ENCODE measurements at regions not wholly inside any gene's neighbourhood (a gene's known extent, or its start where the extent isn't known, plus 50 kb on each side); places are given as distances from the start of the nearest gene placed in this dataset.

DNA sequence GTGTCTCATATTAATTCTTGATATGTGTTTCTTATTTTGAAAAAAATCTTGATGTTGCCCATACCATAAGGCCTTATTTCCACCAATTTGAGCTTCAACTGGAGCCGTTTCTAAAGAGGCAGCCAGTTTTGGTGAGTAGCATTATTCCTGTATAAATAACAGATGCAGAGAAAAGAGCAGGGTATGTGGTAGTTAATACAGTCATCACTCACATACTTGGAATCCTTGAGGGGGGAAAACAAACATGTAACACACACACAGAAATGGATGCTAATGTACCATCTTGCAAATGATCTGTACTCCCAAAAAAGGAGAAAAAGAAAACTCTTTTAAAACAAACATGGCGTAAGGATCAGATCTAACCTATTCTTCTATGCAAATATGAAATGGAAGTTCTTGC lies 389.7 kb downstream of the GPM6A start:
- TF ChIP-seq GATA2 (IDR thresholded peaks at IDR 0.05; ENCODE audit: low read depth, low read length), result no peak
- TF ChIP-seq GATA3 (IDR thresholded peaks at IDR 0.05; ENCODE audit: low read depth, low read length), result no peak
